Hippocampal formation (tissue), 2 donors: ENCODE measurements at regions not wholly inside any gene's neighbourhood (a gene's known extent, or its start where the extent isn't known, plus 50 kb on each side); places are given as distances from the start of the nearest gene placed in this dataset.

Source experiments
- DNase-seq, 2 donors: peaks; one replicate each; lab custom pipeline; 2025; lab: John Stamatoyannopoulos, UW

GRCh38 chr2:120567128-120567527 is 168.5 kb upstream of the GLI2 start:
- no peak for DNase-seq

GRCh38 chr2:120568089-120568974 is 167.3 kb upstream of the GLI2 start:
- DNase-seq = no peak

GRCh38 chr2:120568975-120569268 is 166.7 kb upstream of the GLI2 start:
- DNase-seq = no peak

- DNase-seq = no peak
Observed at GRCh38 chr2:120570001-120570400, 165.7 kb upstream of the GLI2 start.

GRCh38 chr2:120570546-120570945 is 165.1 kb upstream of the GLI2 start:
- no peak for DNase-seq

GRCh38 chr2:120571015-120571728 is 164.5 kb upstream of the GLI2 start:
- DNase-seq = no peak

GRCh38 chr2:120572226-120572625 is 163.4 kb upstream of the GLI2 start:
- no peak for DNase-seq

- no peak for DNase-seq
Observed at GRCh38 chr2:120574620-120575019, 161.0 kb upstream of the GLI2 start.

- DNase-seq = no peak
Observed at GRCh38 chr2:120575966-120576365, 159.7 kb upstream of the GLI2 start.

- no peak for DNase-seq
Observed at GRCh38 chr2:120576509-120577474, 158.9 kb upstream of the GLI2 start.

GRCh38 chr2:120577721-120578295 is 157.9 kb upstream of the GLI2 start:
- DNase-seq = no peak

- no peak for DNase-seq
Observed at GRCh38 chr2:120578576-120579352, 156.9 kb upstream of the GLI2 start.

GRCh38 chr2:120579916-120580685 is 155.6 kb upstream of the GLI2 start:
- DNase-seq = no peak

- no peak for DNase-seq
Observed at GRCh38 chr2:120580709-120581108, 155.0 kb upstream of the GLI2 start.

GRCh38 chr2:120583121-120583520 is 152.5 kb upstream of the GLI2 start:
- DNase-seq = no peak

GRCh38 chr2:120583851-120584570 is 151.7 kb upstream of the GLI2 start:
- DNase-seq = no peak

- DNase-seq = no peak
Observed at GRCh38 chr2:120586507-120587278, 149.0 kb upstream of the GLI2 start.

- peak in 1 of 2 donors; percentile 24 for DNase-seq
Observed at GRCh38 chr2:120587279-120587996, 148.2 kb upstream of the GLI2 start.
